ENCODE measurements at regions not wholly inside any gene's neighbourhood (a gene's known extent, or its start where the extent isn't known, plus 50 kb on each side); places are given as distances from the start of the nearest gene placed in this dataset.

DNA sequence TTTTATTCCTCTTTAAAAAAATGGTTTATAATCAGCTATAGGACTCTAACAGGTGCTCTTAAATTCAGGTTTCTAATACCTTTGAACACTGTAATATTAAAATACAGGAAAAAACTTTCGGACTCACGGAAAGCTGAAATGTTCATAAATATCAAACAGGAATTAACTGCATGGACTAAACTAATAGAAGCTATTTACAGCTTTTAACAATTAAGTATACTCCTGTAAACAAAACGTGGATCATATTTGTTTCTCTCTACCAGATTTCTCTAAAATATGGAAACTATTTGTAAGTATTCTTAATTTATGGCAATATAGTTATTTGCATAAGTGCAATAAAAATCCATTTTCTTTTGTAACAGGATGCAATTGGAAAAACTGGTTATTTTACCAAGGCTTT is 108.9 kb upstream of the RESF1 start (continued):
- no peak for TF ChIP-seq NANOG (IDR thresholded peaks at IDR 0.05; ENCODE audit: insufficient read depth, low read depth, low read length, poor library complexity, severe bottlenecking)
- TF ChIP-seq CTCF (IDR thresholded peaks at IDR 0.05; ENCODE audit: control extremely low read depth in 1 of 3, insufficient read depth in 1 of 3, low read depth in 1 of 3, low read length in 3 of 3): no peak

All from H1 (cell line).